RWPE1 (cell line): ENCODE measurements at regions not wholly inside any gene's neighbourhood (a gene's known extent, or its start where the extent isn't known, plus 50 kb on each side); places are given as distances from the start of the nearest gene placed in this dataset.

ENCODE experiments used
- CTCF ChIA-PET: fragments of 350-600 bp; sonication (Branson Sonifier 250); formaldehyde crosslinking; extraction: SDS; loops from one replicate; lab custom pipeline; 2021; lab: Yijun Ruan, JAX
- POLR2A ChIA-PET: fragments of 400-600 bp; formaldehyde crosslinking; extraction: SDS; loops from one replicate; lab custom pipeline; 2020; ENCODE audit warnings: antibody characterized with exemption; ENCODE audit not compliant: low non-redundant PET; lab: Yijun Ruan, JAX
- DNase-seq: peaks from one replicate; pipeline ENCODE4 v3.0.0; 2012; ENCODE audit warnings: low spot score
- H3K27ac ChIP-seq: fragments of 450-650 bp; 2 replicates; pipeline ENCODE4 v1.5.1; 2017
- TF ChIP-seq, protein P1 (sequence below): fragments of 450-650 bp; conservative IDR thresholded peaks from 2 replicates; pipeline ENCODE4 v1.5.1; 2017; ENCODE audit warnings: low read depth, mild to moderate bottlenecking

DNA sequence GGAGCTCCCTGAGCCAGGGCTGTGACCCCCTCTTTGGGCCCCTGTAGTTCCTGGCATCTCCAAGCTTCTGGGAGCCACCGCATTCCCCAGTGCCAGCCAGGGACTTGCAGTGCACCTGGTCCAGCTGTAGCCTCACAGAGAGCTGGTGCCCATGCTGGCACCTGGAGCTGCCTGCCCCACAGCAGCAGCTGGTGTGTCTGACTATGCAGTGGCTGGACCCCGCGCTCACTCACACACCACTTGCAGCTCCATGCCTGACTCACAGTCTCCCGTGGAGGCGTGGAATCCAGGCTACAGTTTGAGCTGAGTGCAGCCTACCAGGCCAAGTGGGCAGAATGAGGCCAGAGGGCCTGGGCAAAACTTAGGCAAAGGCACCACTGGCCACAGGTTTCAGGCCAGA lies 102.2 kb upstream of the NAMPT start:
- POLR2A ChIA-PET = no interaction called here
- TF ChIP-seq, protein P1, sequence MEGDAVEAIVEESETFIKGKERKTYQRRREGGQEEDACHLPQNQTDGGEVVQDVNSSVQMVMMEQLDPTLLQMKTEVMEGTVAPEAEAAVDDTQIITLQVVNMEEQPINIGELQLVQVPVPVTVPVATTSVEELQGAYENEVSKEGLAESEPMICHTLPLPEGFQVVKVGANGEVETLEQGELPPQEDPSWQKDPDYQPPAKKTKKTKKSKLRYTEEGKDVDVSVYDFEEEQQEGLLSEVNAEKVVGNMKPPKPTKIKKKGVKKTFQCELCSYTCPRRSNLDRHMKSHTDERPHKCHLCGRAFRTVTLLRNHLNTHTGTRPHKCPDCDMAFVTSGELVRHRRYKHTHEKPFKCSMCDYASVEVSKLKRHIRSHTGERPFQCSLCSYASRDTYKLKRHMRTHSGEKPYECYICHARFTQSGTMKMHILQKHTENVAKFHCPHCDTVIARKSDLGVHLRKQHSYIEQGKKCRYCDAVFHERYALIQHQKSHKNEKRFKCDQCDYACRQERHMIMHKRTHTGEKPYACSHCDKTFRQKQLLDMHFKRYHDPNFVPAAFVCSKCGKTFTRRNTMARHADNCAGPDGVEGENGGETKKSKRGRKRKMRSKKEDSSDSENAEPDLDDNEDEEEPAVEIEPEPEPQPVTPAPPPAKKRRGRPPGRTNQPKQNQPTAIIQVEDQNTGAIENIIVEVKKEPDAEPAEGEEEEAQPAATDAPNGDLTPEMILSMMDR = no peak
- CTCF ChIA-PET = no interaction called here

DNA sequence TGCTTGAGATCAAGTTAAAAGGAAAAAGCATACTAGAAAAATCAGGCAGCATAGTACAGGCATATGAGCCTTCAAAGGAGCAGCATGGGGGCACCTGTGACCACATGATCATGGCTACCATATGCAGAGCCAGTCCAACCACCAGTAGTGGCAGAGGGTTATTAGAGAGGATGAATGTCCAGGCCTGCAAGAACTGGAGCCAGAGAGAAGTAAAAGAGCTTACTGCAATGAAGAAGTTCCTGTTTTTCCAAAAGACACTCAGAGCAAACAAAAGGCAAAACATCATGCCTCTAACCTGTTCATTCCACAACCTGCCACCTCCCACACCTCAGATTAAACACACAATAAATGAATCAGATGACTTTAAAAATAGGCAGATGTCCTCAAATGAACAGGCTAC lies 99.6 kb upstream of the NAMPT start:
- TF ChIP-seq, protein P1 = no peak
- H3K27ac ChIP-seq = no peak overlapping the region
- POLR2A ChIA-PET = interaction anchor here (0.6 kb wide), 1 partner anchor 66 kb away, joined by 7 read pairs; no protein-coding TSS in a partner anchor
- CTCF ChIA-PET = interaction anchor here (0.6 kb wide), 1 partner anchor 171 kb away, joined by 6 read pairs; no protein-coding TSS in a partner anchor
- DNase-seq = no peak

More for the DNA sequence above, 102.2 kb upstream of the NAMPT start:
- H3K27ac ChIP-seq = no peak overlapping the region
- no peak for DNase-seq

DNA sequence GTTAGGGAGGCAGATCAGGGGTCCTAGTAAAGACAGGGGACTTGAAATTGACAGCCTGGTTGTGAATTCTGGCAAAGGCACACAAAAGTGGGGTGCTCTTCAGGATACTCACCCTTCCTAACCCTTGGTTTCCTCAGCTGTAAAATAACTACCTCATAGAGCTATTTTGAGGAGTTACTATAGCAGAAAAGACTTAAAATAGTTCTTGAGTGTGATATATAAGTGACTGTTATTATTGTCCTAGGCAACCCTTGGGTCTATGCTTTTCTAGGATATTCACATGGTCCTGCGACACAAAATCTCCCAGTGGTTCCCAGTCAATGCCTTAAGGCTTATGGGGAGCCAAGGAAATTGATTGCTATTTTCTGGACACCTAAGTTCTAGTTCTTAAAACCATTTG lies 98.1 kb upstream of the NAMPT start:
- no peak for DNase-seq
- H3K27ac ChIP-seq = no peak overlapping the region
- ChIA-PET CTCF (no interaction called here), POLR2A (no interaction called here)
- TF ChIP-seq, protein P1 = no peak

DNA sequence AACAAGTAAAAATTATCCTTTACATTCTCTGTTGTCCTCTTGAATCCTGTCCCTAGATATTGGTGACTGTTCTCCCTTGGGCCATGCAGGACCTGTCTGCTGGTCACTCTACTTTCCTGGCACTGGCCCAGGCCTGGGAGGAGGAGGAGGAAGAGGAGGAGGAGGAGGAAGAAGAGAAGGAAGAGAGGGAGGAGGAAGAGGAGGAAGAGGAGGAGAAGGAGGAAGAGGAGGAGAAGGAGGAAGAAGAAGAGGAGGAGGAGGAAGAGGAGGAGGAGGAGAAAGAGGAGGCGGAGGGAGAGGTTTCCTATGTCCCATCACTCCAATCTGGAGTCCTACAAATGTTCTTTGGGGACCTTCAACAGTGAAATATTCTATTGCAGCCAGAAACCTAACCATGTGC lies 97.3 kb upstream of the NAMPT start:
- H3K27ac ChIP-seq = no peak overlapping the region
- ChIA-PET CTCF (no interaction called here), POLR2A (no interaction called here)
- TF ChIP-seq, protein P1 = no peak
- no peak for DNase-seq

DNA sequence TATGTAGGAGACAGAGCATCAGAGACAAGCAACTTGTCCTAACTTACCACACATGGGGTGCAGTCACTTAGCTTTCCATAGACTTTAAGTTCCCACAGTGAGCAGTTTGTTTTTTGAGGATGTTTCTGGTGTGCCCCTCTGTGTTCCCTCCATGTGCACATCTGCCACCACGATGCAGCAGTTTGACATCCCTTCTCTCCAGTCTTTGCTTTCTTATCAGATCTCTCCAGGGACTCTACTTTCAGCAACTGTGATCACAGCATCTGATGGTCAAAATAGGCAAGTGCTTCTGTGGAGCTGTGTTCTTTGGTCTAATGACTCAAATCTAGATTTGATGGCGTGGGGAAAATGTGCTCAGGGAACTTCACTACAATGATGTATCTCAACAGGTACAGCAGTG lies 96.5 kb upstream of the NAMPT start:
- TF ChIP-seq, protein P1 = no peak
- DNase-seq = no peak
- ChIA-PET POLR2A (no interaction called here), CTCF (no interaction called here)
- no peak overlapping the region for H3K27ac ChIP-seq

DNA sequence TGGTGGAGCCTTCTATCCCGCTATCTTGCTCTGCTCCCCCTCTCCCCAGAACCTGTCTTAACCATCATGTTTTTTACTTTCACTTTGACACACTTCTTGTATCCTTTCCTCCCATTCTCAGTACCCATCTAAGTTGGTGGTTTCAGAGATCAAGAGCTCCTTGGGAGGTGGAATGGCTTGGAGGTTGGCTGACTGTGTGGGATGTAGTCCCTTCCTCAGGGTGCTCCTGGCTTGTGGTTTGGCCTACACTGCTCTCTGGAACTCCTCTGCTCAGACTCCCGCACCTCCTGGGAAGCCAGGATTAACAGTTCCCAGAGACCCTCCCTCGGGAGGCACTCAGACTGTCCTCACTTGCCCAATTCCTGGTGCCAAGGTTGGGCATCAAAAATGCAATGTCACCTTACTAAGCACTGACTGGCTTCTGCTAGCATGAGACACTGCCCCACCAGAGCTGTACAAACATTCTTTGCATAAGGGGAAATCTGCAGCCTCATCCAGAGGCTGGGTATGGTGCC lies 93.1 kb upstream of the NAMPT start:
- TF ChIP-seq, protein P1 = no peak
- POLR2A ChIA-PET = no interaction called here
- DNase-seq = no peak
- H3K27ac ChIP-seq = no peak overlapping the region
- CTCF ChIA-PET = no interaction called here
